Activated CD8-positive, alpha-beta memory T cell treated with anti-CD3 and anti-CD28 coated beads for 1 hour (primary cell): ENCODE measurements at regions not wholly inside any gene's neighbourhood (a gene's known extent, or its start where the extent isn't known, plus 50 kb on each side); places are given as distances from the start of the nearest gene placed in this dataset.
"Not testable (repeated sequence)": the region's sequence is repeated elsewhere in the genome, so short reads cannot be mapped to it uniquely, and the experiment has no call there.

Experiments used
- DNase-seq, 2 donors: peaks; one replicate each; pipeline ENCODE4 v3.0.0-alpha.2; 2020; ENCODE audit warnings: low read depth in 1 of 2; ENCODE audit errors: extremely low read depth in 1 of 2

- DNase-seq = no peak
These were observed 125.4 kb upstream of the CDK13 start for GRCh38 chr7:39824456-39825200.

GRCh38 chr7:39825401-39825980 is 124.6 kb upstream of the CDK13 start:
- no peak for DNase-seq

GRCh38 chr7:39826166-39826565 is 123.9 kb upstream of the CDK13 start:
- DNase-seq = no peak

- no peak for DNase-seq
These were observed 122.5 kb upstream of the CDK13 start for GRCh38 chr7:39827571-39827970.

GRCh38 chr7:39829028-39829427 is 121.0 kb upstream of the CDK13 start:
- DNase-seq = no peak

- no peak for DNase-seq
These were observed 117.5 kb upstream of the CDK13 start for GRCh38 chr7:39832519-39833085.

GRCh38 chr7:39833180-39833799 is 116.8 kb upstream of the CDK13 start:
- DNase-seq = peak in 1 of 2 donors; percentile 0

- DNase-seq = not testable (repeated sequence)
These were observed 116.0 kb upstream of the CDK13 start for GRCh38 chr7:39833865-39834634.

- DNase-seq = no peak
These were observed 111.7 kb upstream of the CDK13 start for GRCh38 chr7:39838326-39838725.

- DNase-seq = no peak
These were observed 105.0 kb upstream of the CDK13 start for GRCh38 chr7:39845006-39845405.

- DNase-seq = no peak
These were observed 102.8 kb upstream of the CDK13 start for GRCh38 chr7:39847227-39847626.

- DNase-seq = no peak
These were observed 98.5 kb upstream of the CDK13 start for GRCh38 chr7:39851466-39852045.

- DNase-seq = not testable (repeated sequence)
These were observed 95.3 kb upstream of the CDK13 start for GRCh38 chr7:39854616-39855324.

- no peak for DNase-seq
These were observed 94.8 kb upstream of the CDK13 start for GRCh38 chr7:39855325-39855674.

- DNase-seq = not testable (repeated sequence)
These were observed 86.3 kb upstream of the CDK13 start for GRCh38 chr7:39863675-39864322.

- DNase-seq = not testable (repeated sequence)
These were observed 80.1 kb upstream of the CDK13 start for GRCh38 chr7:39869888-39870522.

- DNase-seq = not testable (repeated sequence)
These were observed 78.4 kb upstream of the CDK13 start for GRCh38 chr7:39871610-39872009.

GRCh38 chr7:39880556-39880955 is 69.5 kb upstream of the CDK13 start:
- no peak for DNase-seq

GRCh38 chr7:39882148-39882784 is 67.8 kb upstream of the CDK13 start:
- DNase-seq = no peak
